ENCODE measurements at regions not wholly inside any gene's neighbourhood (a gene's known extent, or its start where the extent isn't known, plus 50 kb on each side); places are given as distances from the start of the nearest gene placed in this dataset.

- DNase-seq (ENCODE audit: low spot score), result no peak
These were observed 55.5 kb upstream of the SLC8A1 start for GRCh38 chr2:40507432-40507831.

- no peak for DNase-seq (ENCODE audit: low spot score)
These were observed 58.4 kb upstream of the SLC8A1 start for GRCh38 chr2:40510304-40510703.

GRCh38 chr2:40511661-40512213, 59.8 kb upstream of the SLC8A1 start:
- DNase-seq (ENCODE audit: low spot score), result peak; percentile 26

GRCh38 chr2:40512256-40512655, 60.4 kb upstream of the SLC8A1 start:
- DNase-seq (ENCODE audit: low spot score), result no peak

- DNase-seq (ENCODE audit: low spot score), result no peak
These were observed 61.3 kb upstream of the SLC8A1 start for GRCh38 chr2:40513201-40513600.

- DNase-seq (ENCODE audit: low spot score), result no peak
These were observed 64.7 kb upstream of the SLC8A1 start for GRCh38 chr2:40516604-40517003.

- DNase-seq (ENCODE audit: low spot score), result no peak
These were observed 76.7 kb upstream of the SLC8A1 start for GRCh38 chr2:40528564-40528963.

- DNase-seq (ENCODE audit: low spot score), result no peak
These were observed 79.5 kb upstream of the SLC8A1 start for GRCh38 chr2:40531359-40531758.

GRCh38 chr2:40534528-40534927, 82.6 kb upstream of the SLC8A1 start:
- DNase-seq (ENCODE audit: low spot score), result no peak

GRCh38 chr2:40535972-40536371, 84.1 kb upstream of the SLC8A1 start:
- DNase-seq (ENCODE audit: low spot score), result no peak

- DNase-seq (ENCODE audit: low spot score), result no peak
These were observed 88.1 kb upstream of the SLC8A1 start for GRCh38 chr2:40540026-40540425.

GRCh38 chr2:40543381-40543780, 91.5 kb upstream of the SLC8A1 start:
- DNase-seq (ENCODE audit: low spot score), result no peak

GRCh38 chr2:40544072-40544471, 92.2 kb upstream of the SLC8A1 start:
- DNase-seq (ENCODE audit: low spot score), result no peak

GRCh38 chr2:40545645-40546044, 93.8 kb upstream of the SLC8A1 start:
- no peak for DNase-seq (ENCODE audit: low spot score)

- DNase-seq (ENCODE audit: low spot score), result no peak
These were observed 94.7 kb upstream of the SLC8A1 start for GRCh38 chr2:40546439-40547191.

- DNase-seq (ENCODE audit: low spot score), result no peak
These were observed 96.6 kb upstream of the SLC8A1 start for GRCh38 chr2:40548521-40548920.

GRCh38 chr2:40550085-40550484, 98.2 kb upstream of the SLC8A1 start:
- DNase-seq (ENCODE audit: low spot score), result no peak

GRCh38 chr2:40551081-40551480, 99.2 kb upstream of the SLC8A1 start:
- no peak for DNase-seq (ENCODE audit: low spot score)

GRCh38 chr2:40554665-40555294, 102.9 kb upstream of the SLC8A1 start:
- peak; percentile 54 for DNase-seq (ENCODE audit: low spot score)

- no peak for DNase-seq (ENCODE audit: low spot score)
These were observed 104.4 kb upstream of the SLC8A1 start for GRCh38 chr2:40556293-40556692.

- DNase-seq (ENCODE audit: low spot score), result no peak
These were observed 104.8 kb upstream of the SLC8A1 start for GRCh38 chr2:40556739-40557138.

GRCh38 chr2:40558761-40559160, 106.9 kb upstream of the SLC8A1 start:
- no peak for DNase-seq (ENCODE audit: low spot score)

GRCh38 chr2:40559175-40559574, 107.3 kb upstream of the SLC8A1 start:
- DNase-seq (ENCODE audit: low spot score), result no peak

GRCh38 chr2:40564184-40564583, 112.3 kb upstream of the SLC8A1 start:
- no peak for DNase-seq (ENCODE audit: low spot score)

All from pons (tissue), 1 donor.